SK-N-SH treated with all-trans-retinoic acid at 6 μM for 48 hours (cell line): ENCODE measurements at regions not wholly inside any gene's neighbourhood (a gene's known extent, or its start where the extent isn't known, plus 50 kb on each side); places are given as distances from the start of the nearest gene placed in this dataset.

Experiments
- ARNTL ChIP-seq: fragments of 450-650 bp; formaldehyde crosslinking; IDR thresholded peaks from 2 replicates; pipeline ENCODE4 v1.5.0; 2020; ENCODE audit warnings: low read depth, mild to moderate bottlenecking, moderate library complexity, borderline replicate concordance
- CREB5 ChIP-seq: fragments of 250-450 bp; sonication (Bioruptor Pico); IDR thresholded peaks from 2 replicates; pipeline ENCODE4 v1.5.1; 2020; ENCODE audit warnings: low read depth, mild to moderate bottlenecking, moderate library complexity
- CSDC2 ChIP-seq: fragments of 250-450 bp; sonication (Bioruptor Pico); IDR thresholded peaks from 2 replicates; pipeline ENCODE4 v1.5.0; 2020; ENCODE audit warnings: mild to moderate bottlenecking, moderate library complexity
- ESRRG ChIP-seq: fragments of 250-450 bp; sonication (Bioruptor Pico); IDR thresholded peaks from 2 replicates; pipeline ENCODE4 v1.6.1; 2021; ENCODE audit warnings: mild to moderate bottlenecking
- PATZ1 ChIP-seq: fragments of 250-450 bp; sonication (Bioruptor Pico); IDR thresholded peaks from 2 replicates; pipeline ENCODE4 v1.8.0; 2020; ENCODE audit warnings: mild to moderate bottlenecking, moderate library complexity, borderline replicate concordance
- SNAI2 ChIP-seq: fragments of 250-450 bp; sonication (Bioruptor Pico); IDR thresholded peaks from 2 replicates; pipeline ENCODE4 v1.5.0; 2020; ENCODE audit warnings: mild to moderate bottlenecking, moderate library complexity
- TOX ChIP-seq: fragments of 250-450 bp; sonication (Bioruptor Pico); IDR thresholded peaks from 2 replicates; pipeline ENCODE4 v1.8.0; 2021; ENCODE audit warnings: mild to moderate bottlenecking, moderate library complexity, borderline replicate concordance
- ZFP3 ChIP-seq: fragments of 250-450 bp; sonication (Bioruptor Pico); IDR thresholded peaks from 2 replicates; pipeline ENCODE4 v1.5.0; 2020; ENCODE audit warnings: mild to moderate bottlenecking, moderate library complexity
- ZNF8 ChIP-seq: fragments of 450-650 bp; formaldehyde crosslinking; IDR thresholded peaks from 2 replicates; pipeline ENCODE4 v1.5.0; 2020; ENCODE audit warnings: mild to moderate bottlenecking, moderate library complexity

- TF ChIP-seq ARNTL (CRISPR knock-in tag) (no peak), SNAI2 (no peak), CSDC2 (CRISPR knock-in tag) (no peak), TOX (no peak), ESRRG (CRISPR knock-in tag) (no peak), ZFP3 (CRISPR knock-in tag) (no peak), CREB5 (no peak), ZNF8 (CRISPR knock-in tag) (no peak), PATZ1 (CRISPR knock-in tag) (no peak)
These were observed 449.9 kb downstream of the NUF2 start for GRCh38 chr1:163771637-163772036.
